HepG2 (cell line): ENCODE measurements at regions not wholly inside any gene's neighbourhood (a gene's known extent, or its start where the extent isn't known, plus 50 kb on each side); places are given as distances from the start of the nearest gene placed in this dataset.

Experiments used
- ATF1 ChIP-seq: IDR thresholded peaks from 2 replicates; pipeline ENCODE4 v1.6.1; 2016; ENCODE audit warnings: mild to moderate bottlenecking, control low read depth
- E2F2 ChIP-seq: sonication (generic); formaldehyde crosslinking; IDR thresholded peaks from 2 replicates; pipeline ENCODE4 v1.4.0; 2020; ENCODE audit warnings: missing genetic modification reagents, borderline replicate concordance
- FOXC1 ChIP-seq: sonication (generic); formaldehyde crosslinking; IDR thresholded peaks from 2 replicates; pipeline ENCODE4 v1.8.0; 2022; ENCODE audit warnings: mild to moderate bottlenecking, missing genetic modification reagents, borderline replicate concordance
- FOXP4 ChIP-seq: sonication (generic); formaldehyde crosslinking; IDR thresholded peaks from 2 replicates; pipeline ENCODE4 v1.4.0; 2020; ENCODE audit warnings: missing genetic modification reagents
- GABPA ChIP-seq, 2 experiments: IDR thresholded peaks; 2 replicates each; pipeline ENCODE4 v1.6.1; 2011 to 2016; ENCODE audit warnings: low read depth in 2 of 2, low read length in 1 of 2, missing biosample characterization in 1 of 2, missing genetic modification characterization in 1 of 2
- JUND ChIP-seq: sonication (generic); formaldehyde crosslinking; IDR thresholded peaks from 2 replicates; pipeline ENCODE4 v1.8.0; 2022; ENCODE audit warnings: mild to moderate bottlenecking, missing genetic modification reagents
- PHF20 ChIP-seq: sonication (generic); formaldehyde crosslinking; IDR thresholded peaks from 2 replicates; pipeline ENCODE4 v1.5.0; 2020; ENCODE audit warnings: mild to moderate bottlenecking, missing genetic modification reagents
- SRF ChIP-seq: IDR thresholded peaks from 2 replicates; pipeline ENCODE4 v1.6.1; 2011; ENCODE audit warnings: mild to moderate bottlenecking, low read depth, low read length, moderate library complexity
- TBX3 ChIP-seq: fragments of 450-650 bp; IDR thresholded peaks from 2 replicates; pipeline ENCODE4 v1.6.1; 2017; ENCODE audit warnings: antibody characterized with exemption, mild to moderate bottlenecking, inconsistent platforms, borderline replicate concordance
- U2AF2 ChIP-seq: fragments of 200-400 bp; formaldehyde crosslinking; IDR thresholded peaks from 2 replicates; pipeline ENCODE4 v1.6.1; 2017; ENCODE audit warnings: low read depth, mild to moderate bottlenecking, low read length
- ZNF382 ChIP-seq: sonication (generic); formaldehyde crosslinking; IDR thresholded peaks from 2 replicates; pipeline ENCODE4 v1.5.0; 2020; ENCODE audit warnings: missing genetic modification reagents, mild to moderate bottlenecking, borderline replicate concordance
- ZNF512 ChIP-seq: sonication (generic); formaldehyde crosslinking; IDR thresholded peaks from 2 replicates; pipeline ENCODE4 v1.4.0; 2020; ENCODE audit warnings: mild to moderate bottlenecking, missing genetic modification reagents
- ZNF556 ChIP-seq: sonication (generic); formaldehyde crosslinking; IDR thresholded peaks from 2 replicates; pipeline ENCODE4 v1.4.0; 2020; ENCODE audit warnings: mild to moderate bottlenecking, missing genetic modification reagents, borderline replicate concordance
- TF ChIP-seq, protein P1 (sequence below): sonication (generic); formaldehyde crosslinking; IDR thresholded peaks from 2 replicates; pipeline ENCODE4 v1.4.0; 2020; ENCODE audit warnings: missing genetic modification reagents
- TF ChIP-seq, protein P2 (sequence below): sonication (generic); formaldehyde crosslinking; IDR thresholded peaks from 2 replicates; pipeline ENCODE4 v1.5.0; 2020; ENCODE audit warnings: missing genetic modification reagents, mild to moderate bottlenecking, borderline replicate concordance
- TF ChIP-seq, protein P3 (sequence below): sonication (generic); formaldehyde crosslinking; IDR thresholded peaks from 2 replicates; pipeline ENCODE4 v1.5.0; 2020; ENCODE audit warnings: mild to moderate bottlenecking, missing genetic modification reagents

DNA sequence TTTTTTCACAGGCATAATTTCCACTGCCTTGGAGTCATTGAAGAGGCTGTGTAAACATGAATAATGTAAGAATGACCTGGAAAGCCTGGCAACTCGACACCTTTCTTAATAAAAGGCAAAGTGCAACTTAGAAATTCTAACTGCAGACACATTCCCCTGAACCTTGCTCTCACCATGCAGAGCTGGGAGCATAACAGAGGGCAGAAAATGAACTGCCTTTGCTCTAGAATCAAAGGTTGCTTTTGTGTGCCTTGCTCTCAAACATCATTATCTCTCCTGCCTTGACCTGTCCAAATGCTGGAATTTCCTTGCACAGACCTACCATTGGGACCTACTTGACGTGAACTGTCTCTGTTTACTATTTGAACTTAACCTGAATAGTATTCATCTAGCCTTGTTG, 462.0 kb upstream of the ZNF462 start (continued):
- no peak for TF ChIP-seq ZNF382 (CRISPR knock-in tag)
- no peak for TF ChIP-seq TBX3
- TF ChIP-seq GABPA (IDR thresholded peaks at IDR 0.05; ENCODE audit: low read depth, low read length): no peak
- no peak for TF ChIP-seq GABPA (CRISPR knock-in tag; IDR thresholded peaks at IDR 0.05; ENCODE audit: low read depth)
- TF ChIP-seq ATF1: no peak
- no peak for TF ChIP-seq SRF
- TF ChIP-seq PHF20 (CRISPR knock-in tag): no peak
- TF ChIP-seq, protein P1, sequence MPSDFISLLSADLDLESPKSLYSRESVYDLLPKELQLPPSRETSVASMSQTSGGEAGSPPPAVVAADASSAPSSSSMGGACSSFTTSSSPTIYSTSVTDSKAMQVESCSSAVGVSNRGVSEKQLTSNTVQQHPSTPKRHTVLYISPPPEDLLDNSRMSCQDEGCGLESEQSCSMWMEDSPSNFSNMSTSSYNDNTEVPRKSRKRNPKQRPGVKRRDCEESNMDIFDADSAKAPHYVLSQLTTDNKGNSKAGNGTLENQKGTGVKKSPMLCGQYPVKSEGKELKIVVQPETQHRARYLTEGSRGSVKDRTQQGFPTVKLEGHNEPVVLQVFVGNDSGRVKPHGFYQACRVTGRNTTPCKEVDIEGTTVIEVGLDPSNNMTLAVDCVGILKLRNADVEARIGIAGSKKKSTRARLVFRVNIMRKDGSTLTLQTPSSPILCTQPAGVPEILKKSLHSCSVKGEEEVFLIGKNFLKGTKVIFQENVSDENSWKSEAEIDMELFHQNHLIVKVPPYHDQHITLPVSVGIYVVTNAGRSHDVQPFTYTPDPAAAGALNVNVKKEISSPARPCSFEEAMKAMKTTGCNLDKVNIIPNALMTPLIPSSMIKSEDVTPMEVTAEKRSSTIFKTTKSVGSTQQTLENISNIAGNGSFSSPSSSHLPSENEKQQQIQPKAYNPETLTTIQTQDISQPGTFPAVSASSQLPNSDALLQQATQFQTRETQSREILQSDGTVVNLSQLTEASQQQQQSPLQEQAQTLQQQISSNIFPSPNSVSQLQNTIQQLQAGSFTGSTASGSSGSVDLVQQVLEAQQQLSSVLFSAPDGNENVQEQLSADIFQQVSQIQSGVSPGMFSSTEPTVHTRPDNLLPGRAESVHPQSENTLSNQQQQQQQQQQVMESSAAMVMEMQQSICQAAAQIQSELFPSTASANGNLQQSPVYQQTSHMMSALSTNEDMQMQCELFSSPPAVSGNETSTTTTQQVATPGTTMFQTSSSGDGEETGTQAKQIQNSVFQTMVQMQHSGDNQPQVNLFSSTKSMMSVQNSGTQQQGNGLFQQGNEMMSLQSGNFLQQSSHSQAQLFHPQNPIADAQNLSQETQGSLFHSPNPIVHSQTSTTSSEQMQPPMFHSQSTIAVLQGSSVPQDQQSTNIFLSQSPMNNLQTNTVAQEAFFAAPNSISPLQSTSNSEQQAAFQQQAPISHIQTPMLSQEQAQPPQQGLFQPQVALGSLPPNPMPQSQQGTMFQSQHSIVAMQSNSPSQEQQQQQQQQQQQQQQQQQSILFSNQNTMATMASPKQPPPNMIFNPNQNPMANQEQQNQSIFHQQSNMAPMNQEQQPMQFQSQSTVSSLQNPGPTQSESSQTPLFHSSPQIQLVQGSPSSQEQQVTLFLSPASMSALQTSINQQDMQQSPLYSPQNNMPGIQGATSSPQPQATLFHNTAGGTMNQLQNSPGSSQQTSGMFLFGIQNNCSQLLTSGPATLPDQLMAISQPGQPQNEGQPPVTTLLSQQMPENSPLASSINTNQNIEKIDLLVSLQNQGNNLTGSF (CRISPR knock-in tag): no peak
- no peak for TF ChIP-seq U2AF2
- TF ChIP-seq, protein P2, sequence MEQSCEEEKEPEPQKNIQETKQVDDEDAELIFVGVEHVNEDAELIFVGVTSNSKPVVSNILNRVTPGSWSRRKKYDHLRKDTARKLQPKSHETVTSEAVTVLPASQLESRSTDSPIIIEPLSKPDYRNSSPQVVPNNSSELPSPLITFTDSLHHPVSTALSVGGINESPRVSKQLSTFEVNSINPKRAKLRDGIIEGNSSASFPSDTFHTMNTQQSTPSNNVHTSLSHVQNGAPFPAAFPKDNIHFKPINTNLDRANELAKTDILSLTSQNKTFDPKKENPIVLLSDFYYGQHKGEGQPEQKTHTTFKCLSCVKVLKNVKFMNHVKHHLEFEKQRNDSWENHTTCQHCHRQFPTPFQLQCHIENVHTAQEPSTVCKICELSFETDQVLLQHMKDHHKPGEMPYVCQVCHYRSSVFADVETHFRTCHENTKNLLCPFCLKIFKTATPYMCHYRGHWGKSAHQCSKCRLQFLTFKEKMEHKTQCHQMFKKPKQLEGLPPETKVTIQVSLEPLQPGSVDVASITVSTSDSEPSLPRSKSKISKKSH (CRISPR knock-in tag): no peak
- TF ChIP-seq ZNF556 (CRISPR knock-in tag): no peak
- no peak for TF ChIP-seq E2F2 (CRISPR knock-in tag)
- TF ChIP-seq FOXP4 (CRISPR knock-in tag): no peak
- TF ChIP-seq, protein P3, sequence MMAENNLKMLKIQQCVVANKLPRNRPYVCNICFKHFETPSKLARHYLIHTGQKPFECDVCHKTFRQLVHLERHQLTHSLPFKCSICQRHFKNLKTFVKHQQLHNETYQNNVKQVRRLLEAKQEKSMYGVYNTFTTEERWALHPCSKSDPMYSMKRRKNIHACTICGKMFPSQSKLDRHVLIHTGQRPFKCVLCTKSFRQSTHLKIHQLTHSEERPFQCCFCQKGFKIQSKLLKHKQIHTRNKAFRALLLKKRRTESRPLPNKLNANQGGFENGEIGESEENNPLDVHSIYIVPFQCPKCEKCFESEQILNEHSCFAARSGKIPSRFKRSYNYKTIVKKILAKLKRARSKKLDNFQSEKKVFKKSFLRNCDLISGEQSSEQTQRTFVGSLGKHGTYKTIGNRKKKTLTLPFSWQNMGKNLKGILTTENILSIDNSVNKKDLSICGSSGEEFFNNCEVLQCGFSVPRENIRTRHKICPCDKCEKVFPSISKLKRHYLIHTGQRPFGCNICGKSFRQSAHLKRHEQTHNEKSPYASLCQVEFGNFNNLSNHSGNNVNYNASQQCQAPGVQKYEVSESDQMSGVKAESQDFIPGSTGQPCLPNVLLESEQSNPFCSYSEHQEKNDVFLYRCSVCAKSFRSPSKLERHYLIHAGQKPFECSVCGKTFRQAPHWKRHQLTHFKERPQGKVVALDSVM: no peak
- TF ChIP-seq ZNF512 (CRISPR knock-in tag): no peak
- TF ChIP-seq JUND (CRISPR knock-in tag): no peak
- TF ChIP-seq FOXC1 (CRISPR knock-in tag): no peak
